Lower leg skin (tissue), 3 donors: ENCODE measurements at regions not wholly inside any gene's neighbourhood (a gene's known extent, or its start where the extent isn't known, plus 50 kb on each side); places are given as distances from the start of the nearest gene placed in this dataset.

Experiments used
- POLR2A ChIP-seq, 2 donors: fragments of 450-650 bp; IDR thresholded peaks; one replicate each; pipeline ENCODE4 v1.6.1; 2016 to 2017; ENCODE audit warnings: antibody characterized with exemption in 2 of 2, mild to moderate bottlenecking in 1 of 2, moderate library complexity in 1 of 2
- TF ChIP-seq, protein P1 (sequence below), 3 donors: fragments of 450-650 bp; IDR thresholded peaks; one replicate each; pipeline ENCODE4 v1.5.1; 2016; ENCODE audit warnings: antibody characterized with exemption in 3 of 3, mild to moderate bottlenecking in 3 of 3, moderate library complexity in 2 of 3

GRCh38 chr21:19322360-19322759 is 918.8 kb upstream of the TMPRSS15 start:
- TF ChIP-seq, protein P1, sequence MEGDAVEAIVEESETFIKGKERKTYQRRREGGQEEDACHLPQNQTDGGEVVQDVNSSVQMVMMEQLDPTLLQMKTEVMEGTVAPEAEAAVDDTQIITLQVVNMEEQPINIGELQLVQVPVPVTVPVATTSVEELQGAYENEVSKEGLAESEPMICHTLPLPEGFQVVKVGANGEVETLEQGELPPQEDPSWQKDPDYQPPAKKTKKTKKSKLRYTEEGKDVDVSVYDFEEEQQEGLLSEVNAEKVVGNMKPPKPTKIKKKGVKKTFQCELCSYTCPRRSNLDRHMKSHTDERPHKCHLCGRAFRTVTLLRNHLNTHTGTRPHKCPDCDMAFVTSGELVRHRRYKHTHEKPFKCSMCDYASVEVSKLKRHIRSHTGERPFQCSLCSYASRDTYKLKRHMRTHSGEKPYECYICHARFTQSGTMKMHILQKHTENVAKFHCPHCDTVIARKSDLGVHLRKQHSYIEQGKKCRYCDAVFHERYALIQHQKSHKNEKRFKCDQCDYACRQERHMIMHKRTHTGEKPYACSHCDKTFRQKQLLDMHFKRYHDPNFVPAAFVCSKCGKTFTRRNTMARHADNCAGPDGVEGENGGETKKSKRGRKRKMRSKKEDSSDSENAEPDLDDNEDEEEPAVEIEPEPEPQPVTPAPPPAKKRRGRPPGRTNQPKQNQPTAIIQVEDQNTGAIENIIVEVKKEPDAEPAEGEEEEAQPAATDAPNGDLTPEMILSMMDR (IDR thresholded peaks at IDR 0.05): no peak
- TF ChIP-seq POLR2A (IDR thresholded peaks at IDR 0.05): no peak
